ENCODE measurements at regions not wholly inside any gene's neighbourhood (a gene's known extent, or its start where the extent isn't known, plus 50 kb on each side); places are given as distances from the start of the nearest gene placed in this dataset.

DNA sequence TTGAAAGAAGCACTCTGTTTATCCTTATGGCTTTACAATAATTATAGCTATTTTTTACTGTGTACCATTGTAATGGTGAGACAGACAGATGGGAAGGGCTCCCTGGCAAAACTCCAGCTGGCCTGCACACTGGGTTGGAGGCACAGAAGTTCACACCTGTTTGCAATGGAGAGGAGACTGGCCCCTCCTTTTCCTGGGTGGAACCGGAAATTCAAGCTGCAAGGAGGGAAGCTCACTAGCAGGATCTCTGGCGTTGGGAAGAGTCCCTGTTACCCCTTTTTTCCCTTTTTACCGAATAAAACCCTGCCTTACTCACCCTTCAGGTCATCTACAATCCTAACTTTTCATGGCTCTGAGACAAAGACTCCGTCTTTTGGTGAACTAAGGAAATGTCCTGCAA, 100.3 kb upstream of the TFPI start:
- no peak for TF ChIP-seq EZH2phosphoT487 (IDR thresholded peaks at IDR 0.05; ENCODE audit: insufficient read depth, low read depth)
- TF ChIP-seq EZH2 (IDR thresholded peaks at IDR 0.05; ENCODE audit: insufficient read depth, poor library complexity, severe bottlenecking): no peak

Measured in GM23248 (cell line).